Pons (tissue), 1 donor: ENCODE measurements at regions not wholly inside any gene's neighbourhood (a gene's known extent, or its start where the extent isn't known, plus 50 kb on each side); places are given as distances from the start of the nearest gene placed in this dataset.
A peak's percentile ranks its signal among the peaks of the same experiment; 100 is the strongest.

Experiments
- DNase-seq: peaks from one replicate; pipeline ENCODE4 v3.0.0-alpha.2; 2016; ENCODE audit warnings: low spot score

DNA sequence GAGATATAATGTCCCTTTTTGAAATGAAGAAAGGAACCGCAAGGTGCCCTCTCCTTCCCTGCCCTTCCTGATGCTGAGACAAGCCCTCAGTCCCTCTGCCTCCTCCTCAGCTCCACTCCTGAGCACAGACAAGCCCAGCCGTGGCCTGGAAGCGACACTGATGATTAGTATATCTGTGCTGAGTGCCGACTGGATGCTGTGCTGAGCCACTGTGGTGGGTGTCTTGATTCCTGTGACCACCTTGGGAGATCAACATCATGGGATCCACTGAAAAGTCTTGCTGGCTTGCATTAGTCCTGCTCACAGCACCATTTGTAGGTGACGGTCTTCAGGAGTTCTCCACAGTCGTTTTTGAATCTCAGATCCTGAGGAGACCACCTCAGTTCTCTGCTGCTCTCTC is 59.5 kb upstream of the HGFAC start:
- no peak for DNase-seq

DNA sequence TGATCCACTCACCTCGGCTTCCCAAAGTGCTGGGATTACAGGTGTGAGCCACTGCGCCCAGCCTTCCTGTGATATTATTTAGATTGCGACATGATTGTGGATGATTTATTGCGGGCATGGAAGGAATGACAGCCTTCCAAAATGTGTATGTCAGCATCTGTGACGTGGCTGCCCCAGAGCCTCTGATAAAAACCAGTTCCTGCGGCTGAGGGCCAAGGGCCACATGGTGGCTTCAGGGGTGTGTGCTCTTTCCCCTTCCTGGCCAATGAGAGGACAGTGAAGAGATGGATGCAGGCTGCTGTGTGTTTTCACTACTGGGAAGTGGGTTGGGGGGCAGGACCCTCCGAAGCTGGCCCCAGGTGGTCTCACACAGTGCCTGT is 57.4 kb upstream of the HGFAC start:
- DNase-seq: no peak

DNA sequence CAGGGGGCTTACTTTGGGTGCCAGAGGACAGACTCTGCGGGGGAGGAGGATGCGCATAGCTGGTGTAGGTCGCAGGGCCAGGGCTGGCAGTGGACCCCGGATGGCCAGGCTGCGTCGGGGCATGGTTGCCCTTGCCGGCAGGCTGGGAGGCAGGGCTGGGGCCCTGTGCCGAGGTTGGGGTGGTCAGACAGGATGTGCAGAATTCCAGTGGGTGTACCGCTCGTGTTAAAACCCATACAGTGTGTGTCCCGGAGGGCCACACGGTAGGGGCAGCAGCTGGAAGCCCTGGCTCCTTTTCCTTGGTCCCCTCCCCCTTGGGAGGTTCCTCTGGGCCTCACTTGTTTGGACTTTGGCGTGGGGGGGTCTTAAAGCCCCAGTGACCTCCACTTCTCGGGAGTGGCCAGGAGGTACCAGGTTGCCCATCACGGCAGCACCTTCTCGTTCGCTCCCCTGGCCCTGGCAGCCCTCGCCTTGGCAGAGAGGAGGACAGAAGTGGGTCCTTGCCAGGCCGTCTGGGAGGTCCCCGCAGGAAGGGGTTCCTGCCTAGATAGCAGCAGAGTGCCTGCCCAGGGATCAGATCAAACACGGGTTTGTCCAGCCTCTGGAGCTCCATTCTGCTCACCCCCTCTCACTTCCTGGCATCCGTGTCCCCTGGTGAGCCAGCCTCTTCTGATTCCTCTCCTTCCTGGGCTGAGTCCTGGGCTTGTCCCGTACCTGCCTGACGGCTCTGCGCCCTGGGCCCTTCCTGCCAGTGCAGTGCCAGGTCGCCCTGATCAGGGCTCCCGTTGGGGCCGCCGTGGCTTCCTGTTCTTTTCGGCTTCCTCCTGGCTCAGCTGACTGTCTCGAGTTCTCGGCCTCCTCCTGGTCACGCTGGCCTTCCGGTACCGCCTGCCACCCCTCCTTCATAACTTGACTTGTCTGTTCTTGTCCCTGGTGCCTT is 56.7 kb upstream of the HGFAC start:
- peak; percentile 43 for DNase-seq

DNA sequence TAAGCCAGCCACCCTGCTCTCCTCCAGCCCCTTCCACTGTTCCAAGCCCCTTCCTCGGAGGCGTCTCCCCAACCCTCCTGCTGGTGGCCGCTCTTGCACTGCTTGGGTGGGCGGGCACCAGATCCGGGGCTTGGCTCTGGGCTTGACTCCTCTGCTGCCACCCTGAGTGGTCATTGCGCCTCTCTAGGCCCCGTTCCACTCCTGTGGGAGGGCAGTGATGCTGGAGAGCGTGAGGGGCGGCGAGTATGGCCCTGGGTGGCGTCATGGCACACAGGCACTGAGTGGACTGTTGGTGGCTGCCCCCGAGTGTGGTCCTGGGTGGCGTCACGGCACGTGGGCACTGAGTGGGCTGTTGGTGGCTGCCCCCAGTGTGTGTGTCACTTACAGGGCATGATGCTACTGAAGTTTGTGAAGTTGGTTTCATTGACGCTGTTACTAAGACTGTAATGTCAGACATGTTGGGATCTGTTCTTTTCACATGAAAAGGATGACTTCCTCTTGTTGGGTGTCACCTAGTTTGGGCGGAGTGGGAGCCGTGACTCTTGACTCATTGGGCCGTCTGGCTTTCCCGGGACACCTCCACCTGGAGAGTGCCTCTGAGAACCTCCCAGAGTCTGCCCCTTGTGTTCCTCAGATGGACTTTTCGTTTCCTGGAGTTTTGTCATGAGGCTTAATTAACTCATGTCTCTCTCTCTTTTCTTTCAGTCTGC is 55.9 kb upstream of the HGFAC start:
- DNase-seq: peak; percentile 36

DNA sequence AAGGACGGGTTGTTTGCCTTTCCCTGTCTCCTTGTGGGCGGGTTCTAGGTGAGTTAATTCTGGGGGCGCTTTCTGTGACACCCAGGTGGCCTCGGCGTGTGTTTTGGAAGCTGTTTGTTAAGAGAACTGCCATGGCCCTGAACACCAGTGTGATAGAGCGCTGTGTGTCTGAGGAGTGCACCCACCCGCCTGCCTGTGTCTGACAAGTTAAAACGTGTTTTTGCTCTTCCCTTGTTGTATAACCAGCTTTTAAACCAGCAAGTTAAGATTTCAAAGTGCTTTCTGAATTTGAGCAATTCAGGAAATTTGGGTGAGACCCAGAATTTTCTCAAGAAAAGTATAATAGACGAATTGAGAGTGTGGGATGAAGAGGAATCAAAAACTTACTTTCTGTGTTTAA is 55.2 kb upstream of the HGFAC start:
- DNase-seq: no peak

DNA sequence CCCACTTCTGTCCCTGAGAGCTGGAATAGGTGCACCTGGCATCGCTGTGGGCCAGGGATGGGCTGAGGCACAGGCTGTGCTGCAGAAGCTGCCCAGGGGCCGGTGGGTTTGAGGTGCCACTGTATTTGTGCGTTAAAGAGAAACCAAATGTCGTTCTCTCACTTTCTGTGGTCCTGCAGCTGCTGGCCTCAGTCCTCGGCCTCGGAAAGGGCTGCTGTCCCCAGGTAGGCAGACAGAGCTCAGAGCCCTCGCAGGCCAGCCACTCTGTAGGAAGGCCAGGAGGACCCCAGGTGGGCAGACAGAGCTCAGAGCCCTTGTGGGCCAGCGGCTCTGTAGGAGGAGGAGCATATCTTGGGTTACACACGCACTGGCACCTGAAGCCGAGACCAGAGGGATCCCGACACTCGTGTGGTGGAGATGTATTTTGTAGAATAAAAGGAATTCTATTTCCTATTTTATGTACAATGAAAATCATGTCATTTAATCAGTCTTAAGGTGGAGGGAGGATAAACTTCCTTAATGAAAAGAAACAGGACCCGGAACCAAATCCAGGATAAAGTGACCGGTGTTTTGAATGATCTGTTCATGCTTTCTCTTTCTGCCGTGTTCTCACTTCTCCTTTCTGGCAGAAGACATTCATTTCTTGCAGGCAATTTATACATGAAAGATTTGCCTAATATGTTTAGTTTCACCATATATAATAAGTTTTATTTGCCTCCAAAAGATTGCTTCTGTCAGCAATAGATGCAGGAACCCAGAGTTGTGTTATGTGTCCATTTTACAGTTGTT is 54.4 kb upstream of the HGFAC start:
- DNase-seq: no peak

DNA sequence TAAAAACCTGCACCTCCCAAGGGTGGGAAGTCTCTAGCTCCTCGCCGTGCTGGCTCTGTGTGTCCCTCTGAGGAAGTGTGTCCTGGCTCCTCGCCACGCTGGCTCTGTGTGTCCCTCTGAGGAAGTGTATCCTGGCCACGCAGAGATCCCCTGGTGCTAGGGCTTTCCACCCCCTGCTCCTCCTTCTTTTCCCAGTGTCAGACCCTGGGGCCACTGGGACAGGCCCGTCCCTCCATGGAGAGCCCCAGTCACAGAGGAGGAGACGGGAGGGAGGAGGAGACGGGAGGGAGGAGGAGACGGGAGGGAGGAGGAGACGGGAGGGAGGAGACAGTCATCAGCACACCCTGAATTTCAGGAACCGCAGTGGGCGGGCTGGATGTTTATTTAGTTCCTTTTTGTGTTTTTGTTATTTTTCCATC is 53.8 kb upstream of the HGFAC start:
- DNase-seq: peak; percentile 88

DNA sequence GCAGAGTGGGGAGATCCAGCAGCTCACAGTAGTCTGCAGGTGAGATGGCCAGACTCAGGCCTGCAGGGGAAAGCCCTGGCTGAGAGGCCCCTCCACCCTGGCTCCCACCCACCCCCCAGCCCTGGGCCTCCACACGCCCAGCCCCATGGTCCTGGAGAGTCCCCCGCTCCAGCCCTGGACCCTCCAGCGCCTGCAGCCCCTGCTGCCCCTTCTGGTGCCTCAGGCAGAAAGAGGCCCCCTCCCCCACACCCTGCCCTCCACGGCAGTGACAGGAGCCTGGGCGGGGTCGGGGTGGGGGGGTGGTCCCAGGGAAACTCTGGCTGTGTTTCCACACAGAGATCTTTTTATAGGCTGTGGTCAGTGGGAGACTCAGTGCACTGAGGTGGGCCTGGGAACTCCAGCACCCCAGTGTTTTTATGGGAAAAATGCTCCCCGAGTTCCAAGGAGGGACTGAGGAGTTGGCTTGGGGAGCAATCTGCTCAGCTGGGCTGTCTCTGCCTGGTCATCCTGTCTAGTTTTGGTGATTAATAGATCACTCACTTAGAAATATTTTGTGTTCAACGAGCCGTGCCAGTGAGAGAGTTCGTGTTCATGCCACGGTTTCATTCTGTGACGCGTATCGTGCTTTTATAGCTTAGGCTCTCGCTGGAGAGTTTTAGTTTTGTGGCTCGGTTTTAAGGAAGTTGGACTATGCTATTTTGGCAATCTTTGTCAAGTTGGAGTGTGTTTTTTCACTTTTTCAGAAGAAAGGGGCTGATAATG is 53.1 kb upstream of the HGFAC start:
- DNase-seq: peak; percentile 44

DNA sequence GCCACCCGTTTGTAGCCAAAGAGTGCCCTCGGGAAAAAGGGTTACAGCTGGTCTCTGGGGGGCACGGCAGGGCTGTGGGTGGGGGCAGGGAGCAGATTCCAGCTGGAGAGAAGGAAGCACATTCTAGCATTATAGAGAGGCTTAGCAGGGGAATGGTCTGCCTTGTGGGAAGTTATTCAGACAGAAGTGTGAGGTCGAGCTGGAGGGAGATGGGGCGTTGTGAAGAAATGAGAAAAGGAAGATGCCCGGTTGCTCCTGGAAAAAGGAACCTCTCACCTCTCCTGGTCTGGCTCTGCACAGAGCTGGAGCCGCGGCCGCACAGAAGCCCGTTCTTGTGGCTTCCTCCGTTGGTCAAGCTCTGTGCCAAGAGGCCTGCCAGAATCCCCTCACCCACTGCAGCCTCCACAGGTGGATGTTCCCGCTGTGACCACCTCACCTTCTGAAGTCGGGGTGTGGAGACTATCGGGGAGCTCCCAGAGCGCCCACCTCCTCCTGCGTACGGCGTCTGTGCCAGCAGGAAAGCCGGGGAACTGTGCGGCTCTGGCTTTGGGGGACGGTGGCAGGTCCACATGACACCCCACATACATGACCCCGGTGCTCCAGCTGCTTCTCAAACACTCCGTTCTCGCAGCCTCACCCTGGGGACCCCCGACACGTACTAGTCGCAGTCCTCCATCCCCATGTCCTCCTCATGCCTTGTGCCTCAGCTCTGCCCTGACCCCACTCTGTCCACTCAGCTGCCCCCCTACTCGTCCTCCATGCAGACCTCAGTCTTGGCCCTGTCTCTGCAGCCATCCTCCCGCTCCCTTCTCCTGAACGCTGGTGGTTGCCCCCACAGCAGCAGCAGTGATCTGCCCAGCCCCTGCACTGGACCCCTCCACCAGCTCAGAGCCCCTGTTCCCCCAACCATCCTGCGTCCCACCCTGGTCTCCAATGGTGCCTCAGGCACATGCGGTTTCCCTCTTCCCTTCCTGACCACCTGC is 52.2 kb upstream of the HGFAC start:
- DNase-seq: no peak

DNA sequence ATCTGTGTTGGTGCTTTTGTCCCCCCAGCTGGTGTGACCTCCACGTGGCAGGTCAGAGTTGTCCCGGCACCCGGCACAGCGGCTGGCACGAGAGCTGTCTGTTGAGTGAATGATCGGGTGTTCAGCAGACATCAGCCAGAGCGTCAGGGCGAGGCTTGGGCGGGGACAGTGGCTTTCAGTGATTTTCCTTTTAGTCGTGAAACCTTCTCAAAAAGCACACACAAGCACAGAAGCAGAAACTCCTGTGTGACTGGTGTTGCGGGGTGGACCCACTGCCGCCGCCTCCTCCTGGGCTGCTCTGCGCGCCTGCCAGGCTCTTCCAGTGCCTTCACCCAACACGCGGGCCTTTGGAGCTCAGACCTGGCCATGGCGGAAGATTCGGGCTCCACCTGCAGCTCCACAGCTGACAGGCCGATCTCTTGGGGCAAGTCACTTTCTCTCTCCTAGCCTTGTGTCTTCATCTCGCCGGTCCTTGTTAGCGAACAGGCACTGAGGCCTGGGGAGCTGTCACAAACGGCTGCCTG is 51.4 kb upstream of the HGFAC start:
- no peak for DNase-seq

DNA sequence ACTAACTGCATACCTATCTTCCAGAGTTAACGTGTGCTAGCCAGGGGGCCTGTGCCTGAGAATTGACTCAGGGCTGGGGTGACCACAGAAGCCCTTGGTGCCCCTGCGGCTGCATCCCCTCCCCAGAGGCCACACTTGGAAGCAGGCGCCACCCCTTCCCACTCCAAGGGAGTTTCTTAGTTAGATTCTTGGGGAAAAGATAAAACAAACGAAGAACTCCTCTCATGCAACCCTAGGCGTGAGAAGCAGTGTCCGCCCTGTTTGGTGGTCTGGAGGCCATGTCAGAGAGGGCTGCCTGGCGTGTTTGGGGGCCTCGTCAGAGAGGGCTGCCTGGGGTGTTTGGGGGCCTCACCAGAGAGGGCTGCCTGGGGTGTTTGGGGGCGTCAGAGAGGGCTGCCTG is 50.3 kb upstream of the HGFAC start:
- no peak for DNase-seq
